ENCODE measurements at regions not wholly inside any gene's neighbourhood (a gene's known extent, or its start where the extent isn't known, plus 50 kb on each side); places are given as distances from the start of the nearest gene placed in this dataset.

GRCh38 chr13:111025310-111025709 lies 89.8 kb upstream of the ARHGEF7 start:
- peaks cover 25% of the 10 kb centered on the region for H3K9me3 ChIP-seq (ENCODE audit: control insufficient read depth, low read length)
- Mint-ChIP-seq H3K36me3 (ENCODE audit: low read depth) (no peaks in the 10 kb centered on the region), H3K4me1 (no peaks in the 10 kb centered on the region), H3K27ac (no peak overlapping the region), H3K27me3 (ENCODE audit: insufficient read depth) (peaks cover 5% of the 10 kb centered on the region), H3K9me3 (peaks cover 18% of the 10 kb centered on the region), H3K4me3 (no peak overlapping the region)
- H3K27me3 ChIP-seq (ENCODE audit: control insufficient read depth, insufficient read depth, low read length, poor library complexity, severe bottlenecking): no peaks in the 10 kb centered on the region
- H3K9ac ChIP-seq (ENCODE audit: extremely low read depth, low read length, poor library complexity, severe bottlenecking): no peak overlapping the region
- no peak for TF ChIP-seq CTCF (conservative IDR thresholded peaks at IDR 0.05)
- no peak for DNase-seq
- 97% methylated on average over 1 of the region's 1 CpG; no CpG with 5 or more reads in 1 of the 2 experiments for WGBS, 2 experiments (ENCODE audit: insufficient coverage in 1 of 2, insufficient read length in 1 of 2)
- H3K27ac ChIP-seq (ENCODE audit: low read depth, low read length): no peak overlapping the region
- no peaks in the 10 kb centered on the region for H3K36me3 ChIP-seq (ENCODE audit: control insufficient read depth, insufficient read depth, low read length)
- H3K4me3 ChIP-seq (ENCODE audit: low read length): no peak overlapping the region
- no peaks in the 10 kb centered on the region for H3K4me1 ChIP-seq (ENCODE audit: control insufficient read depth, insufficient read depth, low read length)

- Mint-ChIP-seq H3K4me3 (no peak overlapping the region), H3K36me3 (ENCODE audit: low read depth) (no peaks in the 10 kb centered on the region), H3K27ac (no peak overlapping the region), H3K4me1 (no peaks in the 10 kb centered on the region), H3K27me3 (ENCODE audit: insufficient read depth) (no peaks in the 10 kb centered on the region), H3K9me3 (peaks cover 25% of the 10 kb centered on the region)
- H3K27ac ChIP-seq (ENCODE audit: low read depth, low read length): no peak overlapping the region
- H3K9me3 ChIP-seq (ENCODE audit: control insufficient read depth, low read length): peaks cover 29% of the 10 kb centered on the region
- no peak overlapping the region for H3K4me3 ChIP-seq (ENCODE audit: low read length)
- no peaks in the 10 kb centered on the region for H3K4me1 ChIP-seq (ENCODE audit: control insufficient read depth, insufficient read depth, low read length)
- 93 to 94% methylated on average over 5 to 6 of the region's 6 CpGs for WGBS, 2 experiments (ENCODE audit: insufficient coverage in 1 of 2, insufficient read length in 1 of 2)
- no peak for TF ChIP-seq CTCF (conservative IDR thresholded peaks at IDR 0.05)
- H3K9ac ChIP-seq (ENCODE audit: extremely low read depth, low read length, poor library complexity, severe bottlenecking): no peak overlapping the region
- H3K27me3 ChIP-seq (ENCODE audit: control insufficient read depth, insufficient read depth, low read length, poor library complexity, severe bottlenecking): no peaks in the 10 kb centered on the region
- no peaks in the 10 kb centered on the region for H3K36me3 ChIP-seq (ENCODE audit: control insufficient read depth, insufficient read depth, low read length)
- DNase-seq: no peak
These were observed 92.2 kb upstream of the ARHGEF7 start for GRCh38 chr13:111022886-111023285.

GRCh38 chr13:111022241-111022640 lies 92.9 kb upstream of the ARHGEF7 start:
- H3K36me3 Mint-ChIP-seq (ENCODE audit: low read depth): no peaks in the 10 kb centered on the region
- H3K27ac ChIP-seq (ENCODE audit: low read depth, low read length): no peak overlapping the region
- H3K4me1 ChIP-seq (ENCODE audit: control insufficient read depth, insufficient read depth, low read length): no peaks in the 10 kb centered on the region
- WGBS, 2 experiments (ENCODE audit: insufficient coverage in 1 of 2, insufficient read length in 1 of 2): no CpG with 5 or more reads among the region's 1 CpG
- TF ChIP-seq CTCF (conservative IDR thresholded peaks at IDR 0.05): no peak
- no peaks in the 10 kb centered on the region for H3K4me1 Mint-ChIP-seq
- H3K36me3 ChIP-seq (ENCODE audit: control insufficient read depth, insufficient read depth, low read length): no peaks in the 10 kb centered on the region
- H3K9me3 ChIP-seq (ENCODE audit: control insufficient read depth, low read length): peaks cover 29% of the 10 kb centered on the region
- peaks cover 25% of the 10 kb centered on the region for H3K9me3 Mint-ChIP-seq
- H3K27ac Mint-ChIP-seq: no peak overlapping the region
- H3K4me3 Mint-ChIP-seq: no peak overlapping the region
- peak overlapping the region; percentile 18 for H3K4me3 ChIP-seq (ENCODE audit: low read length)
- no peak for DNase-seq
- H3K27me3 ChIP-seq (ENCODE audit: control insufficient read depth, insufficient read depth, low read length, poor library complexity, severe bottlenecking): no peaks in the 10 kb centered on the region
- no peak overlapping the region for H3K9ac ChIP-seq (ENCODE audit: extremely low read depth, low read length, poor library complexity, severe bottlenecking)
- no peaks in the 10 kb centered on the region for H3K27me3 Mint-ChIP-seq (ENCODE audit: insufficient read depth)

All from endodermal cell (in vitro differentiated cells).